HG03457 (cell line): ENCODE measurements at regions not wholly inside any gene's neighbourhood (a gene's known extent, or its start where the extent isn't known, plus 50 kb on each side); places are given as distances from the start of the nearest gene placed in this dataset.
"Not testable (repeated sequence)": the region's sequence is repeated elsewhere in the genome, so short reads cannot be mapped to it uniquely, and the experiment has no call there.

Experiments used
- ATAC-seq: cut with Tn5 transposase; IDR thresholded peaks from one replicate; pipeline ENCODE4 v1.9.1; 2021; ENCODE audit warnings: moderate number of reproducible peaks; ENCODE audit not compliant: unreplicated experiment

GRCh38 chr6:113356139-113356538 is 501.0 kb upstream of the MARCKS start:
- no peak for ATAC-seq

- ATAC-seq: no peak
These were observed 500.1 kb upstream of the MARCKS start for GRCh38 chr6:113357041-113357440.

GRCh38 chr6:113358063-113358583 is 499.0 kb upstream of the MARCKS start:
- ATAC-seq: no peak

- ATAC-seq: no peak
These were observed 497.7 kb upstream of the MARCKS start for GRCh38 chr6:113359155-113360140.

GRCh38 chr6:113361014-113361645 is 496.0 kb upstream of the MARCKS start:
- no peak for ATAC-seq

GRCh38 chr6:113362301-113363047 is 494.7 kb upstream of the MARCKS start:
- ATAC-seq: no peak

GRCh38 chr6:113363048-113363798 is 493.9 kb upstream of the MARCKS start:
- no peak for ATAC-seq

- no peak for ATAC-seq
These were observed 493.3 kb upstream of the MARCKS start for GRCh38 chr6:113363866-113364265.

- ATAC-seq: no peak
These were observed 492.4 kb upstream of the MARCKS start for GRCh38 chr6:113364766-113365165.

GRCh38 chr6:113365191-113365590 is 492.0 kb upstream of the MARCKS start:
- no peak for ATAC-seq

- no peak for ATAC-seq
These were observed 490.6 kb upstream of the MARCKS start for GRCh38 chr6:113366505-113366904.

- no peak for ATAC-seq
These were observed 486.3 kb upstream of the MARCKS start for GRCh38 chr6:113370508-113371502.

- ATAC-seq: not testable (repeated sequence)
These were observed 481.7 kb upstream of the MARCKS start for GRCh38 chr6:113375466-113375865.

- ATAC-seq: no peak
These were observed 480.9 kb upstream of the MARCKS start for GRCh38 chr6:113375950-113376846.

- ATAC-seq: no peak
These were observed 480.3 kb upstream of the MARCKS start for GRCh38 chr6:113376847-113377165.

GRCh38 chr6:113377362-113377942 is 479.7 kb upstream of the MARCKS start:
- ATAC-seq: no peak

- no peak for ATAC-seq
These were observed 476.6 kb upstream of the MARCKS start for GRCh38 chr6:113380591-113380990.

GRCh38 chr6:113381232-113381631 is 475.9 kb upstream of the MARCKS start:
- ATAC-seq: no peak
